H1 (cell line): ENCODE measurements at regions not wholly inside any gene's neighbourhood (a gene's known extent, or its start where the extent isn't known, plus 50 kb on each side); places are given as distances from the start of the nearest gene placed in this dataset.

Experiments
- CREB1 ChIP-seq: IDR thresholded peaks from 2 replicates; pipeline ENCODE4 v1.6.1; 2012; ENCODE audit warnings: inconsistent platforms
- EGR1 ChIP-seq: IDR thresholded peaks from 2 replicates; pipeline ENCODE4 v1.6.1; 2011; ENCODE audit warnings: low read depth, low read length, borderline replicate concordance
- POLR2A ChIP-seq, 2 experiments: IDR thresholded peaks; 1 replicate in 1 of 2; 2 replicates in 1 of 2; pipeline ENCODE4 v1.6.1; 2011; ENCODE audit warnings: low read depth in 2 of 2, low read length in 2 of 2, mild to moderate bottlenecking in 2 of 2; ENCODE audit errors: control extremely low read depth in 1 of 2
- TF ChIP-seq, protein P1 (sequence below), 3 experiments: IDR thresholded peaks; 1 replicate in 2 of 3; 2 replicates in 1 of 3; pipeline versions ENCODE4 v1.5.1 to v1.6.1; 2011; ENCODE audit warnings: low read length in 3 of 3, mild to moderate bottlenecking in 3 of 3, inconsistent platforms in 2 of 3, low read depth in 1 of 3, moderate library complexity in 1 of 3; ENCODE audit not compliant: insufficient read depth in 1 of 3; ENCODE audit errors: control extremely low read depth in 1 of 3

GRCh38 chr21:38917043-38917774 lies 111.5 kb downstream of the ETS2 start:
- TF ChIP-seq CREB1 (no peak), POLR2A (IDR thresholded peaks at IDR 0.05; ENCODE audit: control extremely low read depth in 1 of 2, low read depth in 2 of 2, low read length in 2 of 2) (no peak), EGR1 (no peak)
- TF ChIP-seq, protein P1, sequence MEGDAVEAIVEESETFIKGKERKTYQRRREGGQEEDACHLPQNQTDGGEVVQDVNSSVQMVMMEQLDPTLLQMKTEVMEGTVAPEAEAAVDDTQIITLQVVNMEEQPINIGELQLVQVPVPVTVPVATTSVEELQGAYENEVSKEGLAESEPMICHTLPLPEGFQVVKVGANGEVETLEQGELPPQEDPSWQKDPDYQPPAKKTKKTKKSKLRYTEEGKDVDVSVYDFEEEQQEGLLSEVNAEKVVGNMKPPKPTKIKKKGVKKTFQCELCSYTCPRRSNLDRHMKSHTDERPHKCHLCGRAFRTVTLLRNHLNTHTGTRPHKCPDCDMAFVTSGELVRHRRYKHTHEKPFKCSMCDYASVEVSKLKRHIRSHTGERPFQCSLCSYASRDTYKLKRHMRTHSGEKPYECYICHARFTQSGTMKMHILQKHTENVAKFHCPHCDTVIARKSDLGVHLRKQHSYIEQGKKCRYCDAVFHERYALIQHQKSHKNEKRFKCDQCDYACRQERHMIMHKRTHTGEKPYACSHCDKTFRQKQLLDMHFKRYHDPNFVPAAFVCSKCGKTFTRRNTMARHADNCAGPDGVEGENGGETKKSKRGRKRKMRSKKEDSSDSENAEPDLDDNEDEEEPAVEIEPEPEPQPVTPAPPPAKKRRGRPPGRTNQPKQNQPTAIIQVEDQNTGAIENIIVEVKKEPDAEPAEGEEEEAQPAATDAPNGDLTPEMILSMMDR (IDR thresholded peaks at IDR 0.05; ENCODE audit: control extremely low read depth in 1 of 3, insufficient read depth in 1 of 3, low read depth in 1 of 3, low read length in 3 of 3) = no peak
